OCI-LY1 (cell line): ENCODE measurements at regions not wholly inside any gene's neighbourhood (a gene's known extent, or its start where the extent isn't known, plus 50 kb on each side); places are given as distances from the start of the nearest gene placed in this dataset.

Experiments used
- CTCF ChIP-seq: fragments of 200-600 bp; sonication (generic), shearing (Covaris generic); IDR thresholded peaks from 2 replicates; pipeline ENCODE4 v1.5.1; 2017; ENCODE audit warnings: mild to moderate bottlenecking, antibody characterized with exemption, low read length, moderate library complexity, mixed read lengths
- EZH2 ChIP-seq: fragments of 200-600 bp; sonication (generic), shearing (Covaris generic); IDR thresholded peaks from 2 replicates; pipeline ENCODE4 v1.8.0; 2017; ENCODE audit warnings: borderline replicate concordance, mixed run types, mild to moderate bottlenecking, antibody characterized with exemption, low read length, moderate library complexity, mixed read lengths

- TF ChIP-seq CTCF (no peak), EZH2 (no peak)
These were observed 930.2 kb downstream of the TFAP2A start for GRCh38 chr6:9484686-9485085.
